ENCODE measurements at regions not wholly inside any gene's neighbourhood (a gene's known extent, or its start where the extent isn't known, plus 50 kb on each side); places are given as distances from the start of the nearest gene placed in this dataset.

DNA sequence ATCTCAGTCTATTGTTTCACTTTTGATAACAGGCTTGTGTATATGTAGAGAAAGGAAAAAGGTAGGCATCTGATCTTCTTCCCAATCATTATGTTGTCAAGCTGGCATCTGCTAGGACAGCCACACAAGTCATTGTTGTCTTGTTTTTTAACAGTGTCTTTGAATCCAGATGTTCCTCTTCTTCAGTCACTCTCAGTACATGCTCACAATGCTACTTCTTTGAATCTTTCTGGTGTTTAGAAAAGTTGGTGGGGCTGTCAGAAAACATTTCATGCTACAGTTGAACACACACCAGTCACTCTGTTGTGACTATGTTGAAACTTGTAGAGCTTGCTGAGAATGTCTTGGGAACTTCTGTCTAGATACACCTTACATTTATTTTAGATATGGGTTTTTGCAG, 1231.4 kb upstream of the MIR17HG start:
- DNase-seq: no peak

DNA sequence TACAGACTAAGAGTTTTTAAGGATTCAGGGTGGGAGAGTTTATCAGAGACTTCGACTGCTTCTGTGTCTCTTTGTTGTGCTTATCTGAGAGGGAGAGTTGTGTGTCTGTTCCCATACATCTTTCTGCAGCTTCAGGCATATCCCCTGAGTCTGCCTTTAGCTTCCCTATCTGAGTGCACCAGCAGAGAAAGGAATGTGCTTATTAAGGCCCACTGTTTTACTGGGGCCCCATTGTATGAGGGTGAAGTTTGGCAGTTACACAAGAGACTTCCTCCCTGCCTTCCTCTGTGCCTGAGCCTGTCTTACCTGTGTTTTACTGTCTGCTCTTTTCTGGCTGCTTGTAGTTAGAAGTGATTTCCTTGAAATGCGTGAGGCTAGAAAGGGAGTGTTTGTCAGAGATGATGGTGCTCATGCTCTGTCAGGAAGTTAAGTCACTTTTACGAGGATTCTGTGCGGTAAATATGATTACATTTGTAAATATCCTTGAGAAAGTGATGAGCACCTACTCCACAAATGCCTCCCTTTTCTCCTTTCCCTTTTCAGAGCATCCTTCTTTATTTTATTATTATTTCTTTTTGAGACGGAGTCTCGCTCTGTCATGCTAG, 1228.9 kb upstream of the MIR17HG start:
- DNase-seq: no peak

DNA sequence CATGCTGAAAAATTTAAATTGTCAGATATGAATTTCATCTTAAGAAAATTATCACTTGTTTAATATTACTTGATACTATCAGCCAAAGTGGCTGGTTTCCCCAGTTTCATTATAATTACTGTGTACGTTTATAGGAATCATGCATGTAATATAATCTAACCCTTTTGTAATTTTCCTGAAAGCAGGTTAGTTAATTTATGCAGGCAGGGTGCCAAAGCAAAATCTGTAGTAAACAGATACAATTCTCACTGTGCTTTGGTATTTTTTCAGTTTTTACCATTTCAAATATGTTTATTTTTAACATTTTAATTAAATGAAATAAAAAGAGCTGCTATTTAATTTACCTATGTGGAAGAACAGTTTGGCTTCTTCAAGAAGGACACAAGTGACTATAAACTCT, 1227.5 kb upstream of the MIR17HG start:
- DNase-seq: no peak

DNA sequence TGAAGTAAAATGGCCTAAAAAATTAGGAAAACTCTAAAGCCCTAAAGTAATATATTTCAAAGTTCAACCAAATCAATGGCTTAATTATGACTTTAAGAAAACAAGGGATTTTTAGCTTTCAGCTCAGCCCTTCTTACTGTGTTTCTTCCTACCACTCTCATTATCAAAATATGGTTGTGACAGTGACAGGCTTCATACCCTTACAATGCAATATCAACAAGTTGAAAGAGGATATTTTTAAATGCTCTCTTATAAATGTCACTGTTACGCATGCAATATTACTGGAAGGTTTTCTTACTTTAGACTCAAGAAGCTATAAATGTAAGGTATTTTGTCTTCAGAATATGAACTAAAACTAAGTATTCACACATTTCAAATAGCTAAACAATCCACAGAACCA, 1225.7 kb upstream of the MIR17HG start:
- no peak for DNase-seq

DNA sequence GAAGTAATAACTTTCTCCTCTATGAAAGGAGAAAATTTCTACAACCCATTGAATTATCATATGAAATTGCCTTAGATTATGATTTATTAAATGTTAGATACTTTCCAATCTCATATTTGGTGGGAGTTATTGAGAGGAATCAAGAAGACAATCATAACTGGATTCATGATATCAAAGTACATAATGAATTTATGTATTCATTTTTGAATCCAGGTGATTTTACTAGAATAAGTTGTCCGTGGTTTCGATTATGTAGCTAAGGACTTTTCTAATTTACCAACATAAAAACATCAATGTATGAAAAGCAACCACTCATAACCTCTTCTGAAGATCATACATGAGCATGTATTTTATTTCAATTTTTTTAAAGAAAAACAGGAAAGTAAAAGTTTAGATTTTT, 1225.0 kb upstream of the MIR17HG start:
- DNase-seq: no peak

DNA sequence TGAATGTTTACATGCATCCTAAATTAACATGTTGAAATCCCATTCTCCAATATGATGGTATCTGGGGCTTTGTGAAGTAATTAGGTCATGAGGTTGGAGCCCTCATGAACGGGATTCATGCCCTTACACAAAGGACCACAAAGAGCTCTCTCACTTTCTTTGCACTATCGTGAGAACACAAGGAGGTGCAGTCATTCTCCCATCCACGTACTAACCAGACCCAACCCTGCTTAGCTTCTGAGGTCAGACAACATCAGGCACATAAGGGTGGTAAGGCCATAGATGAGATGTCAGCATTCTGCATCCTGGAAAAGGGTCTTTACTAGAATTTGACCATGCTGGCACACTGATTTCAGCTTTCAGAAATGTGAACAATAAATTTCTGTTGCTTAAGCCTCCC, 1211.9 kb upstream of the MIR17HG start:
- no peak for DNase-seq

DNA sequence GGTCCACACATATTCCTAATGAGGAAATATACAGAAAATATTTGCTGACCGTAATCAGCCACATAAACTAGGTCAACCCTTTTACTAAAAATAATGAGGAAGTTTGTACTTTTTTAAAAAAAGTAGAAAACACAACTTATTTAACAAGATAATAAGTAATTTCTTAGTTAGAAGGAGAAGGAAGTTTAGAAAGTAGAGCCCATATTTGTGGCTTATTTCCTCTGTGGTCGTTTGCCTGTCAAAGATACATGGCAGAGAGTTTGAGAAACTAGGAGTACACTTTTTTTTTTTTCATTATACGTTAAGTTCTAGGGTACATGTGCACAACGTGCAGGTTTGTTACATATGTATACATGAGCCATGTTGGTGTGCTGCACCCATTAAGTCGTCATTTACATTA, 1205.2 kb upstream of the MIR17HG start:
- DNase-seq: no peak

DNA sequence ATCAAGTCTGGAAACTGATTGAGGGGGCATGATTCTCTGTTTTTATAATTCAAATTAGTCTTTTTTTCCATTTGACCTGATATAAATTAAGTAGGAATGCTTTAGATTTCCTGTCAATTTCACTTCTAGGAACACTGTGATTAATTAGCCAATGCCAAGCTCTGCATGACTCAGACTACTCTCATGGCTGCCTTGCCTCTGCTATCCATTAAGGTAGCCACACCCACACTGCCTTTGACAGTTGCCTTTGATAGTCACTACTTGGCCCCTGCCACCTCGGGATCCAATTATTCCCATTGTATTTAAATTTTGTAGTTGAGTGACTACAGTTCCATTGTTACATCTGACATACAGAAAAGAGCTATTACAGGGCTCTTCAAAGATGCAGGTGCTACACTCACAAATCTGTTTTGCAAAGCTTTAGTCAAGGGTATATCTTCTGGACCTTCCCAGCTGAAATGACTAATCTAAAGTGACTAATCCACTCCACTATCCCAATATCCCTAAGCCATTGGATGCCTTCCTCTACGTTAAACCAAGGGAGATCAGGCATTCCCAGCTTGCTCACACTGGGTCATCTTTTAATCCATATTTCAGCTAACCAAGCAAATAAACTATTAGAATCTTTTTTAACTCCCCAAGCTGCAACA, 1193.1 kb upstream of the MIR17HG start:
- DNase-seq: no peak

DNA sequence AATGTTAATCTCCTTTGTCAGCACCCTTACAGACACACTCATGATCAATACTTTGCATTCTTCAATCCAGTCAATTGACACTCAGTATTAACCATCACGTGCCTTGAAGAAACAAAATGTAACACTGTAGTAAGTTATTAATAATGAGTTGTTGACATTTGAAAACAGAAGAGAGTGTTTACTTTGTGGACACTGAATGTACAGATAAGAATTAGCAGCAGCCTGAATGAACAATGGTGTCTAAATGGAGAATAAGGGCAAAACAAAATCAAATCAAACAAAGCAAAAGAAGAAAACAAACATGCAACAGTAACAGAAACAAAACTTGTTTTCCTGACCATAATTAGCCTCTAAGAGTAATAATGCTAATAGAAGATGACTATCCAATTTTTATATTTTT, 1191.1 kb upstream of the MIR17HG start:
- no peak for DNase-seq

DNA sequence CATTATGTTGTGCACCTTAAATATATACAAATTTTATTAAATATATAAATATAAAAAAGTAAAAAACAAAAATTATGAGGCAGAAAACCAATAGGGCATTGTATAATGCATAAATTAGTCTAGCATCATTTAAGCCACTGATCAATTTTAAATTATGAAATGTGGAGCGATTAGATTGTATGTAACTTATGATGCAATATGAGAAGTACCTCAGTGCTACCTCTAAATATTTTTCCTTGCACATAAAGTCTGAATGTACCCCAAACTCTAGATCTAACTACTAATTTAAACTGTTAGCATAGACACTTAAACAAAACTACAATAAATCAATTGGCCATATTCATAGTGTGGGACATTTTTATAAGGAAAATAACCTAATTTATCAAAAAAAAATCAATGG, 1178.5 kb upstream of the MIR17HG start:
- no peak for DNase-seq

DNA sequence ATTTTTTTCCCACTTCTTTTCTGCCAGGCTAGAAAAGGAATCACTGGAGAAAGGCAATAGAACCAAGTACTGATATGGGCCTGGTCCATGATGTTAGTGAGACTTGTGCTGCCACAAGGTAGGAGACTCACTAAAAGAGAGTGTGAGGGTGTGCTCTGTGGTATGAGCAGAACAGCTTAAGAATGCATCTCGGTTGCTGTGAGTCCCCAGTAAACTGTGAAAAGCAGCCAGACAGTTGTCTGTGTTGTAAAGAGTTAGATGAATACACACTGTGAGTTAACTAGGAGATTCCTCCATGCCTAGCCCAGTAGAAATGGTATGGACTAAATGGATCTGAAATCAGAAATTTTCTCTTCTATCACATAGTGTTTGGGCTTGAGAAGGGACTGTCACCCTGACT, 1177.3 kb upstream of the MIR17HG start:
- no peak for DNase-seq

DNA sequence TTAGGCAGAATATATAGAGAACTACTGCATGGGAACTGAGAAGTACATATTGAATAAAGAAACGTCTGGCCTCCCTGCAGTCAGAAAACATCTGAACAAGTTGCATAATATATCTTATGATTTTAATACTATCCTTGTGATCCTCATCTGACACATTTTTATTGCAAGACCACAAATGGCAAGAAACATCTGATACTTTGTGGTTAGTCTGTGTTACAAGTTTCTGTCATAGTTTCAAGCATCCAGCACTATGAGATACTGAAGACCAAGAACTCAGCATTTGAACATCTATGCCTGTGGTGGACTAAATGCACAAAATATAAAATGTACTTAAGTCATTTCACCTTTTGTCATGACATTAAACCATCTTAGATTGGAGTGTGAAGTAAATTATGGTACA, 1175.8 kb upstream of the MIR17HG start:
- no peak for DNase-seq

DNA sequence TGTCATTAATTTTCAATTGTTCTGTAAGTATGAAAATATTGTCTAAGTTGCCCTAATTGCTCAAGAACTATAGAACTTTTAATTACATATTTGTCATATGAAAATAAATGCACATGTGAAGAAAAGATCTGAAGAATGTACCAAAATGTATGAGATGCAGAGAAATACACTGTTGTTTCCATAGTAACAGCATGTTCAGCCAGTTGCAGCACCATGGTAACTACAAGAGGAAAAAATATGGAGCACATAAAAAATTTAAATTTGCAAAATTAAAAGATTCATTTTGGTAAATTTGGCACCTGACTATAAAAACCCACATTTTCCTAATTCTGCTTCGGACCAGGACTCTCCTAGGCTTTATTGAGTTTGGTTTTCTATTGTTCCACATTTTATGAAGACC, 1170.0 kb upstream of the MIR17HG start:
- DNase-seq: no peak

DNA sequence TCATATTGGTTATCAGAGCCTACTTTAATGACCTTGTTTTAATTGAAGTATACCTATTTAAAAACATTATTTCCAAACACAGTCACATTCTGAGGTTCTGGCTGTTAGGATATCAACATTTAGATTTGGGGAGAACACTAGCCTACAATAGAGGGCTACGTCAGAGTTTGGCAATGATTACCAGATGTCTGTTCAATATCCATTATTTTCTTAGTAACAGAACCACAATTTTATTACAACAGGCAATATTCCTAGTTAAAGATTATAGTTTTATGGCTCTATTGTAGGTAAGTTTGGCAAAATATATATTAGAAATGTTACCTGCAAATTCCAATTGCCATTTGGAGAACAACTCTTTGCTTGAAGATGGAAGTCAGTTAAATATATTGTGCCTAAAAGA, 1163.1 kb upstream of the MIR17HG start:
- DNase-seq: no peak

DNA sequence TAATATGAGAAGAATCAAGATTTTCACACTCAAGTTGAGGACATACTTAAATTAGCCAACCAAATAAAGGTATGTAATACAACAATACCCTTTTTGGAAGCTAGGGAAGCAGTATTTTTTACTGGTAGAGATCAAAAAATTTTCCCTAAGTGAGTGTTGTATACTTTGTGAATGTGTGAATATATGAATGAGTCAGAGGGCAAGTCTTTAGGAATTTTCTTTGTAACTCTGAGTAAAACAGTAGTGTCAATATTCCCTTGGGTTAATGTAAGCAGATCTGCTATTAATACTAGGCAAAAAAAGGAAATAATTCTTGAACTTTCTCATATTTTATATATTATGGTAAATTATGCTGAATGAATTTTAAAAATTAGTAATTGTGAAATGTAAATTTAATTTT, 1161.8 kb upstream of the MIR17HG start:
- no peak for DNase-seq

DNA sequence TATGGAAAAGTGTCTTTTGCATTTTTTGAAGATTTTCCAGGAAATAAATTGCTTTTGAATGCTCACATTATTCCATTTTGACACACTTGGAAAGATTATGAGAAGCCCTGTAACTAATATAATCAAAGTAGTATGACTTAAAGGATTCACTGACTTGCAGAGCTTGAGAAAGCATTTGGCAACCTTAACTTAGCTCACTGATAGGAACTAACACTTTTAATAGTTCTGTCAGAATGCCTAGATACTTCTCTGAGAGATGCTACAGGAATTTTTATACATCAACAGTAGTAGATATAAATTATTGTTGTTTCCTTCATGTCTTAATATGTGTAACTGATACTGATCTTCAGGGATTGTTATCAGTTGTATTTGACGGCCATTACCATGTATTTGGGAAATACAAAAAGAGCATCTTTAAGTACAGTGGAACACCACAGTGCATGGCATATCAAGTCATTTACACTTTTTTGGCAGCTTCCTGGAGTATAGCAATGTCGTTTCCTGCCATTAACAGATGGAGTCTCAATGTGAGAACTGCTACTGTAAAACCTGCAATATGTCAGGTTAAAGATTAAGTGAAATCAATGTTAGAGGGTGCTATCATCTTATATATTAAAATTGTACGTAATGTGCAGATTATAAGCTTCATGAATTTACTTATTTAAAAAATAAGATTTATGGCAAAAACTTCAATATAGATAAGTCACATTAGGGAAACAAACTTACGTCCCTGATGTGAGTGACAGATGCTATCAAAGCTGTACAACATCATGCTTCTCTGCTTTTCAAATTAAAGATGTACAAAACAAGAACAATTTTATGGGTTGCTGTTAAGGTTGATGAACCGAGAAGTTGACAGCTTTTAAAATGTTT, 1159.8 kb upstream of the MIR17HG start:
- no peak for DNase-seq

DNA sequence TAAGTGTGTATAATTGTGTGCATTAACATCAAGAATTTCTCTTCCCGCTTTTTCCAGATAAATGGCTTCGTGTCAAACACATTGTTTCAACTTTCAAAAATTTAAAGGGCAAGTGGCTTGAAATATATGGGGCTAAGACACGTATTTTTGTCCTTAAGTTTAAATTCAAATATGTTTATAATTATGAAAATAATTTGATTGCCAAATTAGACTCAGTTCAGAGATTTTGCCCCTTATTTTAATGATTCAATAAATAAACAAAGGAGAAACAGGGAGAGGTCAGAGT, 1159.2 kb upstream of the MIR17HG start:
- no peak for DNase-seq

DNA sequence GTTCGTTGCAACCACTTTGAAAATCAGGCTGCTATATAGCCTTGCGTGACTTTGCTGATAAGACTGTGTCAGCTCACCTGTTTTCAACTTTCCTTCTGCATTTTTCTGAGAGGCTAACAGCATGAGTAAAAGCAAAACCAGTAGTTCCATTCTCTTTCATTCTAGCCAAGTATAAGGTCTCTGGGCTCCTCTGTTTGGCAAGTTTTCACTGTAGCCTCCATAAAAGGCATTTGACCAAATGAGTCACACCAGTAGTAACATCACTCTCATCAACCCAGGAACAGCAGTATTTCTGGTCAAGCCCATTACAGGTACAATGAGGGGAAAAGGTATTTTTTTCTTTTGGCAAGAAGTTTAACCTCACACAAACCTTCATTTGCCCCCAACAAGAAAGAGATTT, 1149.8 kb upstream of the MIR17HG start:
- no peak for DNase-seq

DNA sequence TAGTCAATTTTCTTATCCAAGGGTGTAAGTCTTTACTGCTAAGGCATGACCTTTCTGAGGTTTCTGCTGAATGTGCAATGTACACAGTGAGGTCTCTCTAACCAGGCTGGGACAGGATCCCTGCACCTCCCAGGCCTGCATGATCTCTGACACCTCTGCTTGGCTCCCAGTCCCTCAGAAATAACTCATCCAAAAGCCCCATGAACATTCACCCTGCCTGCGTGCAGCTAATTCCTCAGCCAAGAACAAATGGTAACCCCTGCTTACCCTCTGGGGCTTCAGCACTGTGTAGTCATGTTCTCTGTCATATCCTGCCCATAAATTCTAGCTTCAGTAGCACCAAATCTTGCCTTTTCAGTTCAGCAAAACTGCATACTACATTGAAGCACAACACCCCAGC, 1146.3 kb upstream of the MIR17HG start:
- no peak for DNase-seq

DNA sequence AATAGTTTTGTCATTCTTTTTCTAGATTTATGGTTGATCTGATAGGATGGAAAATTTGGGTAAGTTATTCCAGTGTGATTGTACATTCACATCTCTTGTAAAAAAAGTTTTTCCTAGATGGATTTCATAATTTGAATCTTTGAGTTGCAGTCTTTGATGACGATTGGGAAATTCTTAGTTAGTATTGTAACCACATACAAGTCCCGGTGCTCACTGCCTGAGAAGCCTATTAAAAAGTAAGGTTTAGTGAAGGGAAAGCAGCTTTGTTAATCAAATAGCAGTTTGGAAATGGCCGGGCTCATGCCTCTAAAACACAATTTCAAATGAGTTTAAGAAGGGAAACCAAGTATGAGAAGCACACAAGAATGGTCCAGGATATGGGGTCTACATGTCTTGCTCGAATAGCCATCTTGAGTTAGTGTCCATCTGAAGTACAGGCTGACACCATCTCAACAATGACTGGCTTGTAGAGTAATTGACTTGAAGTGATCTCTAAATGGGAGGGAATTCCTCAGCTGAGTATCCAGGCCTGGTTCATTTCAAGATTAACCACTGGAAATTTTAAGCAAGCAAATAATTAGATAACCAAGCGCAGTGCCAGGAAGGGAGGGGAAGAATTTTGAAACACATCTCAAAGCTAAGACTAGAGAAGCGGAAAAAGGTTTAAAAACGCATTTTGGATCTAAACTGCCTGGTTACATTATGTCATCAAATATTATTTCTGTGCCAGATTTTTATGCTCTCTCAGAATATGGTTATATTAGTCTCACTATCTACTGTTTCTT, 1145.6 kb upstream of the MIR17HG start:
- DNase-seq: no peak

DNA sequence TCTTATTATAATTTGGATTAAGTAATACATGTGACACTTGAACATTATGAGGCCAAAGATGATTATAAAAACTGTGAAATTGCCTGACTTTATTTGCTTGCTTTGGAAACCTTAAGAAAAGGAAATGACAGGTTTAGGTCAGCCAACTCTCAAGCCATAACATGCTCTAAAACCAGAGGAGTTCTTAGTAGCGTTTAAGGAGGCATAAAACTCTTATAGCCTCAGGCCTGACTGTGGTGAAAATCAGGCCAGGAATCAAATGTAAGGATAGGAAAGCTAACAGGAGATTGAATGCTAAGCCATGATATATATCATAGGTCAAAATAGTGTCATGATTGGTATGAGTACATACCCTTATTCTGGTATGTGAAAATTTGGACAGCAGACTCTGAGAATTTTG, 1142.4 kb upstream of the MIR17HG start:
- no peak for DNase-seq

DNA sequence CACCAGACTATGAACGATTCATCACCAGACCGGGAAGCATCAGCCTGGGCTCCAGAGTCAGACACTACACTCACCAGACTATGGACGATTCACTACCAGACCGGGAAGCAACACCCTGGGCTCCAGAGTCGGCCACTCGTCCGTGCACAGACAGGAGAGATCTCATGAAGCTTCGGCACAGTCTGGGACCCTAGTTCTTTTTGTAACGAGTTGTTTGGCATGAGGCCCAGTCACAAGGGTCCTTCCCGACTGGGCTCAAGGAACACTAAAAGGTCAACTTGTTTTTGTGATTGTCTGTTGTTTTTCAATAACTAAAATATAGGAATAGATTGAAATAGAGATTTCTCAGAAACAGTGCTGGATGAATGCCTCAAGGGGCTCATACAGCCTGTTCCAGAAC, 1141.6 kb upstream of the MIR17HG start:
- DNase-seq: no peak

DNA sequence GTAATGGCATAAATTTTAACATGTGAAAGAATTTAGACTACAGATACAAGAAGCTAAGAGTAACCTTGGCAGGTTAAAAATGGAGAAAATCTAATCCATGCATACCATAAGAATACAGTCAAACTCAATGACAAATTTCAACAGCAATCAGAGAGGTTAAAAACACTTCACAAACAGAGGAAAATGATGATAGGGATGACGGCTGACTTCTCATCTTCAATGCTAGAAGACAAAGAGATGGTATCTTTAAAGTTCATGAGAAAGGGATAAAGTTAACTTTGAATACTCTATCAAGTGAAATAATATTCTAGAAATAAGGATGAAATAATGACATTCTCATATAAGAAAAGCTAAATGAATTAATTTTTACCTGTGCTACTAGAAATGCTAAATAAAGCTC, 1130.2 kb upstream of the MIR17HG start:
- DNase-seq: no peak

DNA sequence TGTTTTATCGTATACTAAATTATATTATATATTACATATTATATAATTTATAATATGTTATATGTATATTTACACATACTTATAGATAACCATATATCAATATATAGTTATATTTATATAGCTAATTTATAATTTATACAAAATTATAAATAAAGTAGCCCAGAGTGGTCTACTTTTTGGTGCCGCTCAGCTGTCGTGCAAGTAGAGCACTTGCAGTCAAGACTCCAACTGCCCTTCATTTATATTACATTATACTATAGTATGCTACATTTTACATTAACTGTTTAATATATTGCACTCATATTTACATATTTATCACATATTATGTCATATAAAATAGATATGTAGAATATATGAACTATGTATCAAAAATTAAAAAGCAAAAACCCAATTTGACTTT, 1124.7 kb upstream of the MIR17HG start:
- no peak for DNase-seq
